Activated T-helper 1 cell treated with anti-CD3 and anti-CD28 coated beads, Interleukin-2, amount 50 U/mL, for 16 hours (primary cell): ENCODE measurements at regions not wholly inside any gene's neighbourhood (a gene's known extent, or its start where the extent isn't known, plus 50 kb on each side); places are given as distances from the start of the nearest gene placed in this dataset.
"Not testable (repeated sequence)": the region's sequence is repeated elsewhere in the genome, so short reads cannot be mapped to it uniquely, and the experiment has no call there.

Experiments used
- DNase-seq, 2 donors: peaks; one replicate each; pipeline ENCODE4 v3.0.0-alpha.2; 2020; ENCODE audit warnings: low read depth in 1 of 2, low spot score in 1 of 2

- DNase-seq: no peak
Observed at GRCh38 chr3:107189158-107189791, 188.0 kb upstream of the CCDC54 start.

- DNase-seq: no peak
Observed at GRCh38 chr3:107193116-107193515, 184.1 kb upstream of the CCDC54 start.

GRCh38 chr3:107198581-107199181 is 178.6 kb upstream of the CCDC54 start:
- DNase-seq: no peak

- DNase-seq: no peak
Observed at GRCh38 chr3:107201146-107201545, 176.1 kb upstream of the CCDC54 start.

- DNase-seq: not testable (repeated sequence)
Observed at GRCh38 chr3:107202885-107203284, 174.4 kb upstream of the CCDC54 start.

- no peak for DNase-seq
Observed at GRCh38 chr3:107204121-107204520, 173.1 kb upstream of the CCDC54 start.

- DNase-seq: no peak
Observed at GRCh38 chr3:107205358-107205757, 171.9 kb upstream of the CCDC54 start.

- DNase-seq: no peak
Observed at GRCh38 chr3:107206141-107206540, 171.1 kb upstream of the CCDC54 start.

GRCh38 chr3:107206945-107207344 is 170.3 kb upstream of the CCDC54 start:
- no peak for DNase-seq

- DNase-seq: no peak
Observed at GRCh38 chr3:107208100-107208499, 169.1 kb upstream of the CCDC54 start.

- no peak for DNase-seq
Observed at GRCh38 chr3:107208796-107209195, 168.4 kb upstream of the CCDC54 start.

GRCh38 chr3:107209302-107209990 is 167.8 kb upstream of the CCDC54 start:
- DNase-seq: no peak

- DNase-seq: no peak
Observed at GRCh38 chr3:107211608-107212007, 165.6 kb upstream of the CCDC54 start.

GRCh38 chr3:107212618-107213017 is 164.6 kb upstream of the CCDC54 start:
- no peak for DNase-seq

- no peak for DNase-seq
Observed at GRCh38 chr3:107213044-107213669, 164.1 kb upstream of the CCDC54 start.

- no peak for DNase-seq
Observed at GRCh38 chr3:107216229-107216628, 161.0 kb upstream of the CCDC54 start.

GRCh38 chr3:107216711-107217110 is 160.5 kb upstream of the CCDC54 start:
- DNase-seq: no peak

GRCh38 chr3:107217172-107217571 is 160.1 kb upstream of the CCDC54 start:
- no peak for DNase-seq

- DNase-seq: no peak
Observed at GRCh38 chr3:107218864-107219269, 158.4 kb upstream of the CCDC54 start.

- no peak for DNase-seq
Observed at GRCh38 chr3:107220538-107220937, 156.7 kb upstream of the CCDC54 start.

GRCh38 chr3:107221856-107222255 is 155.4 kb upstream of the CCDC54 start:
- DNase-seq: no peak

GRCh38 chr3:107222907-107223306 is 154.3 kb upstream of the CCDC54 start:
- DNase-seq: no peak
